ENCODE measurements at regions not wholly inside any gene's neighbourhood (a gene's known extent, or its start where the extent isn't known, plus 50 kb on each side); places are given as distances from the start of the nearest gene placed in this dataset.

- TF ChIP-seq E2F1 (CRISPR knock-in tag; IDR thresholded peaks at IDR 0.05) (no peak), FOXK1 (CRISPR knock-in tag; IDR thresholded peaks at IDR 0.05) (no peak), ZNF512 (CRISPR knock-in tag; IDR thresholded peaks at IDR 0.05; ENCODE audit: borderline replicate concordance) (no peak), EMX1 (CRISPR knock-in tag; IDR thresholded peaks at IDR 0.05) (no peak), ELF4 (CRISPR knock-in tag; IDR thresholded peaks at IDR 0.05; ENCODE audit: low read depth) (no peak), RELA (CRISPR knock-in tag; IDR thresholded peaks at IDR 0.05; ENCODE audit: borderline replicate concordance) (no peak), IRF2 (CRISPR knock-in tag; IDR thresholded peaks at IDR 0.05; ENCODE audit: borderline replicate concordance, low read depth) (no peak), ZNF671 (CRISPR knock-in tag; IDR thresholded peaks at IDR 0.05) (no peak), PRDM15 (CRISPR knock-in tag; IDR thresholded peaks at IDR 0.05) (no peak), TP53 (CRISPR knock-in tag; IDR thresholded peaks at IDR 0.05) (no peak), MYBL2 (CRISPR knock-in tag; IDR thresholded peaks at IDR 0.05) (no peak), GRHL2 (CRISPR knock-in tag; IDR thresholded peaks at IDR 0.05; ENCODE audit: insufficient replicate concordance, severe bottlenecking) (no peak)
These were observed 522.4 kb downstream of the RAB28 start (continued) for GRCh38 chr4:12961713-12962112.

GRCh38 chr4:12958436-12958835 lies 525.7 kb downstream of the RAB28 start:
- Mint-ChIP-seq H3K27ac (no peak overlapping the region), H3K27me3 (ENCODE audit: low read depth) (no peaks in the 10 kb centered on the region), H3K36me3 (no peaks in the 10 kb centered on the region), H3K4me3 (no peak overlapping the region), H3K4me1 (peaks cover 29% of the 10 kb centered on the region), H3K9me3 (no peaks in the 10 kb centered on the region)
- POLR2A ChIA-PET, result no interaction called here
- DNase-seq (ENCODE audit: low spot score) (no peak), ATAC-seq (no peak)
- CTCF ChIA-PET, result no interaction called here
- TF ChIP-seq TEAD4 (CRISPR knock-in tag; IDR thresholded peaks at IDR 0.05) (no peak), NFE2L1 (CRISPR knock-in tag; IDR thresholded peaks at IDR 0.05) (no peak), E2F1 (CRISPR knock-in tag; IDR thresholded peaks at IDR 0.05) (no peak), USF1 (CRISPR knock-in tag; IDR thresholded peaks at IDR 0.05) (no peak), TCF7 (CRISPR knock-in tag; IDR thresholded peaks at IDR 0.05; ENCODE audit: low read depth) (no peak), JAZF1 (CRISPR knock-in tag; IDR thresholded peaks at IDR 0.05) (no peak), CDX4 (CRISPR knock-in tag; IDR thresholded peaks at IDR 0.05; ENCODE audit: borderline replicate concordance) (no peak), IRF2 (CRISPR knock-in tag; IDR thresholded peaks at IDR 0.05; ENCODE audit: borderline replicate concordance, low read depth) (no peak), ZNF532 (CRISPR knock-in tag; IDR thresholded peaks at IDR 0.05; ENCODE audit: borderline replicate concordance) (no peak), PRDM15 (CRISPR knock-in tag; IDR thresholded peaks at IDR 0.05) (no peak)
